NCI-H2171 treated with DMSO at 0.1 percent for 48 hours (cell line): ENCODE measurements at regions not wholly inside any gene's neighbourhood (a gene's known extent, or its start where the extent isn't known, plus 50 kb on each side); places are given as distances from the start of the nearest gene placed in this dataset.

Experiments used
- DNase-seq: peaks from one replicate; lab custom pipeline; 2025; lab: John Stamatoyannopoulos, UW

DNA sequence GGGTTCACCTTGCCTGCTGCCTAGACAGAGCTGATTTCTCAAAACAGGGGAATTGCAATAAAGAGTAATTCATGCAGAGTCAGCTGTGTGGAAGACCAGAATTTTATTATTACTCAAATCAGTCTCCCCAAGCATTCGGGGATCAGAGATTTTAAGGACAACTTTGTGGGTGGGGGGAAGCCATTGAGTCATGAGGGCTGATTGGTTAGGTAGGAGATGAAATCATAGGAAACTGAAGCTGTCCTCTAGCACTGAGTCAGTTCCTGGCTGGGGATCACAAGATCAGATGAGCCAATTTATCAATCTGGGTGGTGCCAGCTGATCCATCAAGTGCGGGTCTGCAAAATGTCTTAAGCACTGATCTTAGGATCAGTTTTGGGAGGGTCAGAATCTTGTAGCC is 159.1 kb upstream of the MAP1B start:
- no peak for DNase-seq

DNA sequence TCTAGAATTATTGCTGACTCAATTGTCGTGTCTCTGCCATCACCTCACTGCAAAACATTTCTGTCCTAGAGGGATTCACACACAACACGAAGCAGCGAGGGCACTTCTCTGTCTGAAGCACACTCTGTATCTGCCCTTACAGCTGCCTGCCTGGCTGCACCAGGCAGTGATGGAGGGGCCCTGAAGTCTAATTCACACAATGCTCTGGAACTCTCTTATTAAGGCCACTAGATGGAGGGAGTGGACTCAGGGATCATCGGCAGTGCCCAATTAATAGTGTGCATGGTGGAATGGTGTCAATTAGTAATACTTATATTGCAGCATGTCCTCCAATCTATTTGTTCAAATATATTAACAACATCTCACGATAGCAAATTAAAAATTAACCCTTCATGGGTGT is 157.5 kb upstream of the MAP1B start:
- no peak for DNase-seq

DNA sequence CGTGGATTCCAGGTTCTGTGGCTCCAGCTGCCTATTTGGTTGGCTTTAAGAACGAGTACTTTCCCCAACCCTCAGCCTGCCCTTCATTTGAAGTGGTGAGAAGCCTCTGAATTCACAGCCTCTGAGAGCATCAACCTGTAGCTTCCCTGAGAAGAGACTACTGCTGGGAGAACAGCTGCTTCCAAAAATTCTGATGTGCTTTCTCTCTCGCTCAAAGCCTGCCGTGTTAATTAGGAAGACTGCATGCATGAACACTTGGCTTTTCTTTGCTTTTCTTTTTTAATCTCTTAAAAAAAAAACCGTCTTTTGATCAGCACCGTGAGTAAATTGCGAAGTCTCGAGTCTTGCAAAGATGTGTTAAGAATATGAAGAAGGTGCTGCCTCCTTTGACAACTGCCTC is 153.4 kb upstream of the MAP1B start:
- no peak for DNase-seq

DNA sequence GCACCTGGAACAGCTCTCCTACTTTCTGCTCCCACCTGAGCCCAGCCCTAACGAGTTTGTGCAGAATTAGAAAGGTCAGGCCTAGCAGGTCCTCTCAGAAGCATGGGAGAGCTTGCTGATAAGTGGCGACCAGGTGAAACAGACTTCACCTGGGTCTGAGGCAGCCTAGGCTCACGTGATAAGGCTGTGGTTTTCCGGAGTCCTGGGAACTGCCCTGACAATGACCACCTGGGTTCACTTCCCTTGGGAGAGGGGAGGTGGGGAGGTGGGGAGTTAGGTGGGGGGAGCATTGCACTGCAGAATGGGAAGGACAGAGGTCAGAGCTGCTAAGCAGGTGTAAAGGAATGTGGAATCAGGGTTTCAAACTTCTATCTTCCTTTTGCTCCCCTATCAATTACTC is 152.9 kb upstream of the MAP1B start:
- no peak for DNase-seq

DNA sequence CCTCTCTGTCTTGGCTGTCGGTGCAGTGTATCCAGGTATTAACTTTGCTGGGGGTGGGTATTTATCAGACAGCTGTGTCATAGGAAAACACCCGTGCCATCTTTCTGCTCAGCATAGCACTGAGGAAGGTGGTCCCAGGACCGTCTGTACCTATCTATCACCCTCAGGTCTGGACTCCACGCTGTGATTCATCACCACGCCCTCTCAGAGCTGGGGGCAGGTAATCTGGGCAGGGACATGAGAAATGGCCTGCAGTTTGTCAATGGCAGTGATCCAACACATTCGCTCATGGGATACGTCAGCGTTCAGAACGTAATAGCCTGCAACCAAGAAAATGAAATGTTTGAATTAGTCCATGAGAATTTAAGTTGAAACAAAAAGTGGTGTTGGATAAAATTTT is 151.6 kb upstream of the MAP1B start:
- no peak for DNase-seq

DNA sequence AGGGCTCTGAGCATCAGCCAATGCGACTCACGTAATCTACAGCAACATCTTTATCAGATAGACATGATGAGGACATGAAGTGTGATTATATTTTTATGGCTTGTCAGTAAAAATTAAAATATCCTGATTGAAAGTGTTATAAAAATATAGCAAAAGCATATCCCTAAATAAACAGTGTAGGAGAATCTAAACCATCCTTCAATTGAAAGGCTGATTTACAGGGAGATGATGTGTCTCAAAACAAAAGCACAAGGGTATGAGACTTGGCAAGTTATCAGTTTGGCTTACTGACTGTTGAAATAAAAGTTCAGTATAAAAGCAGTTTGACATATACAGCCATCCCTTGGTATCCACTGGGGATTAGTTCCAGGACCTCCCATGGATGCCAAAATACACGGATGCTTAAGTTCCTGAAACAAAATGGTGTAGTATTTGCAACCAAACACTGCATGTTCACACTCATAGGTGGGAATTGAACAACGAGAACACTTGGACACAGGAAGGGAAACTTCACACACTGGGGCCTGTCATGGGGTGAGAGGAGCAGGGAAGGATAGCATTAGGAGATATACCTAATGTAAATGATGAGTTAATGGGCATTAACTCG is 149.9 kb upstream of the MAP1B start:
- DNase-seq: no peak

DNA sequence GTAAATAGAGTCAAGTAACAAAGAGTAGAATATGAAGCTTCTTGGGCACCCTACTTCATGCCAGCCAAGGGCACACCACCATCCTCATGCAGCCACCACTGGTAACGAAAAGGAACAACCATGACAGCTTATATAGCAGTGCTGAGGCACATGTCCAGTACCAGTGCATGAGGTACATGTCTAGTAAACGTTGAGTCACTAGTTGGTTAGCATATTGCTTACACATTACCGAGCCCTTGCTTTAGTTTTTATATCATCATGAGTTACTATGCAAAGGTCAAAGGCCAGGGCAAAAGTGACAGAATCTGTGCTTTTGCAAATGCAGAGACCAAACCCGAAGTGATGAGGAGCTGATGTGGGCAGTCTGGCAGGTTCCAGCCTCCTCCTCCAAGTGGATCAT is 147.1 kb upstream of the MAP1B start:
- DNase-seq: no peak

DNA sequence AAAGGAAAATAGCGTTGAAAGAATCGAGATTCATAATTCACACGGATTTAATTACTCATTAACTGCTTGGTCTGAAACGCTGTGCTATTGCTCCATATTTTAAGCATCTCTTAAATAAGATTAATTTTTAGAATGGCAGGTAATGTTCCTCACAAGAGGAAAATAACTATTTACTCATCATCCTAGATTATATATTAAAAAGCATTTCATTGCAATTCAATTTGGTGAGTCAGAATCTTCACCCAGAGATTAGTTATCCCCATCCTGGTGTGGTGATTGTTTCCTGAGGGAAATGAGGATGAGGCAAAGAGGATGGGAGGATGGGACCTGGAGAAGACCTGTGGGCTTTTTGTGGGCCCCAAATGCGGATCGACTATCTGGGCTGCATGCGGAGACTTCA is 145.5 kb upstream of the MAP1B start:
- DNase-seq: no peak

DNA sequence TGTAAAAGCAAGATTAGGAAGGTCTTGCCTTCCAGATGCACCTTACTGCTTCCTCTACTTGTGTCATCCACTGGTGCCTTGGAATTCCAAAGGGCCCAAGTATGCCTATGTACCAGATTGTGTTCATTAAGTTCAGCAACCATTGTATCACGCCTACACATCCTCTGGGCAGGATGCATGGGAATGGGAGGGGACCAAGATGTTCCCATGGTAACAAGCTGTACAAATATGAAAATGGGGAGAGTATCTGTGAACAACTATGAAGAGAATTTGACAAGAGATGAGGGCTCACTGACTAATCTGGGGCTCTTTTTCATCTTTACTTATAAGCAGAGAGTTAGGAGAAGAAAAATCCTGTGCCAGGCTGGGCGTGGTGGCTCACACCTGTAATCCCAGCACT is 137.8 kb upstream of the MAP1B start:
- no peak for DNase-seq

DNA sequence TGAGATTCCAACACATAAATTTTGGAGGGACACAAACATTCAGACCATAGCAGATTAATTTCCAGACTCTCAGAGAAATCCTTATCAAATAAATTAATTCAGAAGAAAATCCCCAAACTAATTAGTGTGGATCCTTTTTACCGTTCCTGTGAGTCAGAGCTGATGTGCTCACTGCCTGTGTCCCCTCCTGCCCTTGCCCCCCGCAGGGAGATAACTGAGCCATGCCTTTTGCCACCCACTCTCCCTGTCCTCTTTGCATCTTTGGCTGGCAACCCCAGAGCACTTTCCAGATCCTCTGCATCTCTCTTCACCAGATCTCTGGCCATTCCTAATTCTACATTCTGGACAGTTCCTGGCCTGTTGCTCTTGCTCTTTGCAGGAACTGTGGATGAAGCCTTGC is 135.4 kb upstream of the MAP1B start:
- no peak for DNase-seq

DNA sequence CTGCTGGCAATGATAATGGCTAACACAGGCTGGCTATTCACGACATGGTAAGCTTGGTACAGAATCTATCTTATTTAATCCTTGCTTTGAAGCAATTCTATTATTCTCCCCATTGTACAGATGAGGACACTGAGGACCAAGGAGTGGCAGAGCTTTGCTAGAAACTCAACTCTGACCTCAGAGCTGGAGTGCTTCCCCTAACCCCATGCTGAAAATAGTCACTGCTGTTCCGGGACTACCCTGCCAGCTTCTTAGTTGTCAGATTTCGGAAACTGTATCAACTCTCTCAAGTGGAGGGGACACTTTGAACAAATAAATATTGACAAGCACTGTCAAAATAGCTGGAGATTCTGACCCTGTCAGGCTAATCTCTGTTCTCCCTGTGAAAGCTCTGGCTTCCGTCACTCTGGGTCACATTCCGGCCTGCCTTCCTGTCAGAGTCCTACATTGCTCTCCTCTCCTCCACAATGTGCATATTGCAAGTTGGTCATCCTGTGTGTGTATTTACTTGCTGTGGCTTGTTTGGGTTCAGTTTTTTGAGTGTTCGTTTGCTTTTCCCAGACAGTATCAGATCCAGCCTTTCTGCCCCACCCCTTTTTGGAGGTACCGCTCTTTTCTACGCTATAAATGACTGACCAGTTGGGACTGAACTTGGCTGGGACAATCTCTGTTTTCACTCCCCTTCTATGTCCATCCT is 134.3 kb upstream of the MAP1B start:
- no peak for DNase-seq

DNA sequence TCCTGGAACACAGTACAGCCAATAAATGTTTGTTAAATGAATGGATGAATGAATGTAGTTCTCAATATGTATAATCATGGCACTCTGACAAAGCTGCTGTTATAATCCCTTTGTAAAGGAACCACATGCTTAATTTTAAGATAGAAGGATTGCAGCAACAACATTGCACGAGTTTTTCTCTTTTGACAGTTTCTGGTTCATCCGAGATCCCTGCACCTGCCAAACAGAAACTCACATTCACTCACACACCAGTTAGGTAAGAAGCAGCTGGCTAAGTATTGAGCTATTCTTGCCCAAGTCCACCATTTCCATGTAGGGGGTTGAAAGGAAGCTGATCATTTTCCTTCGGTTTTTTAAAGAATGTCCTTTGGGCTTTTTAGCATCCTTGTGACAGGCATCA is 133.7 kb upstream of the MAP1B start:
- DNase-seq: no peak

DNA sequence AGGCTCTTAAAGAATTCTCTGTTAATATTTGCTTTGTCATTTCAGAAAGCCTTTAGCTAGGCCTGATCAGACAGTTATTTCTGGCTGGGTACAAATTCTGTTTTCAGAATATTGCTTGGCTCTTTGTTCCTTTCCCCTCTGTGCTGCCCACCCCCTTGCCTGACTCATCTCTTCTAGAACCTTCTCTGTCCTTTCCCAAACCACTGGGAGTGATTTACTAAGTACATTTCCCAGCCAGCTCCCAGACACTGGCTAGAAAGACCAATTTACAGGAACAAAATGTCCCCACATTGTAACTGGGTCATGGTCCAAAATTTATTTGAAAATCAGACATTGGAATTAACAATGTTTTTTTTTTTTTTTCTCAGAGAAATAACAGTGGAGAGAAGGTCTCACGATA is 133.1 kb upstream of the MAP1B start:
- no peak for DNase-seq

DNA sequence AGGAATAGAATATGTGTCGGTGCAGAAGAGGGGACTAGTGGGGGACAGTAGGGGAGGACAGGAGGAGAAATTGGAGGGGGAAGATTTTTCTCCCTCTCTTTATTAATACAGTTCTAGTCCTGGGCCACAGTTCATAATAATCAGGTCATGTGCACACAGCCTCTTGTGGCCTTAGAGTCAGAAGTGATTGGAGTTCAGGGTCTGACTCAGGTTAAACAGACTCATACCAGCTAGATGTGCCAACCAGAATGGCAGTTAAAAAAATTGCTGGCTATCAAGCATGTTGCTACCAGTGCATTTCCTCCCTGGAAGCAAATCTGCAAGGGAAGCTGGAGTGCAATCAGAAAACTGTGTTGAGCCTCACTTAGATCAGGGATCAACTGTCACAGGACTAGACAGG is 132.7 kb upstream of the MAP1B start:
- no peak for DNase-seq

DNA sequence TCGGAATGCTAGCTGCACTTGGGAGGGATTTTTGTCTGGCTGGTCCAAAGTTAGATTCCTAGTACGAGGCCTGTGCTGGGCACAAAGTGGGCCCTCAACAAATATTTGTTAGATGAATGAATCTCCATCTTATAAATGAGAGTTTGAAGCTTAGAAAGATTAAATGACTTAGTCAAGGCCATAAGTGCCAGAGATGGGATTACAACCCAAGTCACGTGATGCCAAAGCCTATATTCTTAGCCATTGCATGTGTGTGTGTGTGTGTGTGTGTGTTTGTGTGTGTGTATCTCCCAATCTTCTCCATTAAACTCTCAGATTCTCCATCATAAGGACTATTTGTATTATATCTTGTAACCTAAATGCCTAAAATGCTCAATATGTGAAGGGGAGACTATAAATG is 130.8 kb upstream of the MAP1B start:
- DNase-seq: no peak

DNA sequence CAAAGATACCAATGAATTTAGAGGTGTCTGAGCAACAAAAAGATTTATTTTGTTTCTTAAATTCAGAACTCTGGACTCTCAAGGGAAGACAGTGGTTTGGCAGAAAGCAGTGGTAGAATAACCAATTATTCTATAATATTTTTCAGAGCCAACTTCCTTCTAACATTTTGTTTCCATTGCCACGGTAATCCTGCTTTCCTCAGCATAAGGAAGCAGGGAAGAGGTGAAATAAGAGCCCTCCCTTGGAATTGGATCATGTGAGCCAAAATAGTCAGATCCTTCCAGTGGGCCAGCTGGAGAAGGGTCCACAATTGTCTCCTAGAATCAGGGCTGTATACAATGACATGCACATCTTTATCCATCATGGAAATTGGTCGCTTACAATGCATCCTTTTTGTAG is 130.0 kb upstream of the MAP1B start:
- no peak for DNase-seq

DNA sequence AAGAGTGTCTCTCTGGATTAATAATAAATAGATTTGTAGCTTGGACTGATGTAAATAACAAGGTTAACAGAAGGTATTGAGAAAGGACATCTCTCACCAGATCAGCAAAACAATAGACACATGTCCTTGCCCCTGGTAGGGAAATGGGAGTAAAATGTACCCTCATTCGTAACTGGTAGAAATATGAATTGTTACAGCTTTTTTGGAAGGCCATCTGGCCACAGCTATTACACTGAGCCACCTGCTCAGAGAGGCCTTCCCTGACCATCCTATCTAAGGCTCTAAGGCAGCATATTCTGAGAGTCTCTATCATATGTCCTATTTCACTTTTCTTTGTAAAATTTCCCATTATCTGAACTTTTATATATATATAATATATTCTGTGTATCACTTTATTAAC is 129.1 kb upstream of the MAP1B start:
- no peak for DNase-seq

DNA sequence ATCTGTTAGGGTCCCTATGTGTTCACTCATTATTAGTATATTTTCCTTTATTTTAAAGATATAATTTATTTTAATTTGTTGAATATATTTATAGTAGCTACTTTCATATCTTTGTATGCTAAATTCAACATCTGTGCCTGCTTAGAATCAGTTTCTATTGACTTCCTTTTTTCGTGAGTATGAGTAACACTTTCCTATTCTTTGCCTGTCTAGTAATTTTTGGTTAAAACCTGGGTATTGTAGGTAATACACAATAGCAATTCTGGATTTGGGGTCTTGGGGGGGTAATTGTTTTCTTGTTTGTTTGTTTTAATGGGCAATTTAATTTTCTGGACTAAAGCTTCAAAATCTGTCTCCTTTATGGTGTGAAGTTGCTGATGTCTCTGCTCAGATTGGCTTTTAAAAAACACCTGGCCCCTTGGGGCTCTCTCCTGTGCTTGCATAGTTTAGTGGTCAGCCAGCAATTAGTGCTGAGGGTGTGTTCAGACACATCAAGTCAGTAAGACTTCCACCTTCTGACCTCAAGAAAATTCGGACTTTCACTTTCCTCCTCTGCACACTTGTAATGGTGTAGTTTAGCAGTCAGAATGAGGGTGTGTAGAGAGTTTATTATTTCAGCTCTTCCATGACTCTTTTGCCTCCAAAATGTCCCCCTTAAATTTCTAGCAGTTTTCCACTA is 124.4 kb upstream of the MAP1B start:
- no peak for DNase-seq

DNA sequence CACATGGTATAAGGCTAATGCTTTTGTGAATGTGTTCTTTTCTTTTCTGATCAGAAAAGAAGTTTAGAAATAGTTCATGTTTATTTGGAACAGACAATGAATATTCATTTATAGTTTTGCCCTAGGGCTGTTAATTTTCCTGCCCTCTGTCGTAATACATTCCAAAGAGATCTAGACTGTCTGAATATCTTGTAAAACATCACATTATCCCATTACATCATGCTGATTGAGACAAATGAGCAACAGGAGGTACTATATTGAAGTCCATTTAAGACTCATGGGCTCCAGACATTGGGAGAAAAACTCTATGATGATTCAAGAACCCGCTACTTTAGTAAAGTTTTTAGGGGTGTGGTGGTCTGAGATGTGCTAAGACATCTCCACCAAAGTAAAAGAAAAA is 121.2 kb upstream of the MAP1B start:
- DNase-seq: no peak

DNA sequence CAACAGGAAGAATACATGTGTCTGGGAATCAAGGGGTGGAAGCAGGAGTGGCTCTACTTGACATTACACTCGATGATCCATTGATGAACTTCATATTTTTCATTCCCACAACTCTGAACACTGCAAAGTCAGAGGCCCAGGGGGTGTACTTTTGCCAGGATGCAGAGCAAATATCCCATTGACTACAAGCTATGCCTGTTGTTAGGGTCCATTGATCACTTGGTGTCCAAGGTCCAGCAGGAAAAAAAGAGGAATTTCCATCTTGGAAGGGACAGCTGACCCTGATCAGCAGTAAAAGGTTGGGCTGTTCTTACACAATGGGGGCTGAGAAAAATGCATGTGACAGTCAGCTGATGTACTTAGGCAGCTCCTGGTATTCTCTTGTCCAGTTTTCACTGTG is 118.5 kb upstream of the MAP1B start:
- no peak for DNase-seq

DNA sequence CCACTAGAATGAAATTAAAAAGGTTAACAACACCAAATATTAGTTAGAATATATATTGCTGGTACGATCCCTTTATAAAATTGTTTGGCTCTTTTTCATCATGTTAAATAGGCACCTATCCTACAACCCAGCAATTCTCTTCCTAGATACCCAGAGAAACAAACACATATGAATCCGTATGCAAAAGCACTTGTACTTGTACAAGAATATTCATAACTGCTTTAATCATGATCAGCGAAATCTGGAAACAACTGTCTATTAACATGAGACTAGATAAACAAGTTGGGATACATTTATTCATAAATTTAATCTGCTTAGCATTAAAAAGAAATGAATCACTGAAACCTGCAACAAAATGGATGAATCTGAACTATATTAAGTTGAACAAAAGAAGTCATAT is 113.7 kb upstream of the MAP1B start:
- DNase-seq: no peak

DNA sequence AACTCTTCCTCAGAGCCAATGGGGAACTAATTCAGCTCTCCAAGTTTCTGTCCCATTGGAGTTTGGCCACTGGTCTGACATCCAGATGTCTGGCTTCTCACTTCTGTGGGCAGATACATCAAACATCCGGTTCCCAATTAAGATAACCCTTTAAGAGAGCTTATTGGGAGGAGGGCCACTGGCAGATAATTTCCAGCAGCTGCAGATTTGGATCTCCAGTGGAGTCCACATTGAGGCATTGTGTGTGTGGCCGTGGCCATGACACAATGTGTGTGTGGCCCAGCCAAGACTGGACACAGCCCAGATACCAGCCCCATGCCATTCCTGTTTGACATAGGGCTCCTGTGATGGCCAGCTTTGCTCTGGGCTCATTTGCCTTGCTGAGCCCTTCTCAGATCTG is 110.5 kb upstream of the MAP1B start:
- no peak for DNase-seq

DNA sequence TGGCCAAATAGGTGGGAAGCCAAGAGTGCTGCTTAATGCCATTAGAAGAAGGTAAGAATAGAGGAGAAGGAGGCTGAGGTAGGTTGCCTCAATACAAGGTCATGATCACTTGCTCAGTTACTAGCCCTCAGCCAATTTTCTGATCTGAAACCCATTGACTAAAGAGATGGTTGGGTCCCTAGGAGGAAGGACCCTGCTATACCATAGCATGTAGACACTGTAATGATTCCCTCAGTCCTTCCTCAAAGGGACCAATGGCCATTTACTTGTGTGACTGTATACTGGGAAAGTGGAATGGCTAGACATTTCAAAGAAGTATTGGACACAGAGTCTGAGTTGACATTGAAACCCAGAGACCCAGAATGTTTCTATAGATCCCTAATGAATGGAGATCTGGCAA is 108.5 kb upstream of the MAP1B start:
- DNase-seq: no peak

DNA sequence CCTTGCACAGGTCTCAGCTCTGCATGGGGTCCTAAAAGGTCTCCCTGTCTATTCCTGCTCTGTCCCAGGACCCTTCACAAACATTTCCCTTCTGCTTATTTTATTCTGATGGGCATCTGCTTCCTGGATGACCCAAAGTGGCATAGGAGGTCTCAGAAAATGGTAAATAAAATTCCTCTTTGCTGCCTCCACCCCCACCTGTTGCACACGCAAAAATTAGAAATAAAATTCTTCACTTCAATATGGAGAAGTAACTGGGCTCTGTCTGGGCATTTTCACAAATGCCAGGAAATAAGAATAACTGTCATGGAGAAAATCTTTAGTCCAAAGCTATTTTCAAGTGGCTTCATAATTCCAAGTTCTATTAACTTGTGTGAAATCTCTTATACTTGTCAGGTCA is 106.6 kb upstream of the MAP1B start:
- no peak for DNase-seq
